ENCODE measurements at regions not wholly inside any gene's neighbourhood (a gene's known extent, or its start where the extent isn't known, plus 50 kb on each side); places are given as distances from the start of the nearest gene placed in this dataset.

DNA sequence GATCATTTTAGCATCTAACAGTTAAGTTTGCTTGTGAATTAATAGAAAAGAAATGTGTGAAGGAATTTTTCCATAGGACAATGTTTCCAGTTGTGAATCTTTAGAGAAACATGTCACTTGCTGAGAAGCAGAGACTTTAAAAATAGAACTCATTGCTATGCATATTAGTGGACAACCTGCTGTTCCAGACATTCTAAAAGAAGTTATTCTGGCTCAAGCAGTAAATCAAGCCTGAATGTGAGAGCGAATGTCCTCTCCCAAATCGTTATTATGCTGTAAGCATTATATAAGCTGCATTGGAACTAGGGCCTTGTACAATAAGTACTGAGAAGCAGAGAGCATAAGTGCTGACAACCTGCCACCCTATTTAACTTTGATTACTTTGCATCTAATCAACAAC, 990.9 kb downstream of the PLOD2 start:
- H3K4me2 ChIP-seq (ENCODE audit: low read length) = no peak overlapping the region
- H3K9me2 ChIP-seq (ENCODE audit: insufficient read depth, low read length) = no peaks in the 10 kb centered on the region
- H3K27ac ChIP-seq (ENCODE audit: low read length) = no peak overlapping the region
- TF ChIP-seq SMC3 (conservative IDR thresholded peaks at IDR 0.05; ENCODE audit: poor library complexity) (no peak), EZH2 (IDR thresholded peaks at IDR 0.05; ENCODE audit: borderline replicate concordance, insufficient read depth, low read length, poor library complexity, severe bottlenecking) (no peak)
- H4K20me1 ChIP-seq (ENCODE audit: insufficient read depth) = no peaks in the 10 kb centered on the region
- no peak overlapping the region for H3K4me3 ChIP-seq (ENCODE audit: low read length)
- H3K36me3 ChIP-seq (ENCODE audit: insufficient read depth, low read length) = no peaks in the 10 kb centered on the region
- H3K9ac ChIP-seq (ENCODE audit: low read length) = no peak overlapping the region
- H3F3A ChIP-seq (ENCODE audit: insufficient read depth, low read length, poor library complexity, severe bottlenecking) = no peaks in the 10 kb centered on the region
- no peaks in the 10 kb centered on the region for H3K79me2 ChIP-seq (replicated peaks; ENCODE audit: insufficient read depth, low read length)
- H2AFZ ChIP-seq (ENCODE audit: low read depth, low read length) = no peak overlapping the region
- H3K9me3 ChIP-seq (ENCODE audit: low read length) = no peaks in the 10 kb centered on the region
- no peaks in the 10 kb centered on the region for H3K27me3 ChIP-seq (ENCODE audit: insufficient read depth, low read depth, low read length)

DNA sequence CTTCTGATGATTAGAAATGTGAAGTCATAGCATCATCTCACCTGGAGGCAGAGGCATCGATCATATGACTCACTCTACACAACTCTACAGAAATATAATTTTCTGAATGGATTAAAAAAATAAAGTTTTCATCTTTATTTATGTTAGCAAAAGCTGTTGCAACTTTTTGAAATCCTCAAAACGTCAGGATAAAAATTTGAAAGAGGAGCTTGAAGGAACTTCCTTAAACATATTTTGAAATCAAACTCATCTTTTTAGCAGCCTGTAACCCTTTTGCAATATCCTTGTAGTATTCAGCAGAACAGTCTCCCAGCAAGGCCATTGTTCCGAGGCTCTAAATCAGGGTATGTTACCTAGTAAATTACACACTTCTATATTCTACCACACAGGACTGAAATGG, 985.4 kb downstream of the PLOD2 start:
- no peak overlapping the region for H3K27ac ChIP-seq (ENCODE audit: low read length)
- H2AFZ ChIP-seq (ENCODE audit: low read depth, low read length) = no peak overlapping the region
- H3K4me3 ChIP-seq (ENCODE audit: low read length) = no peak overlapping the region
- H3K9ac ChIP-seq (ENCODE audit: low read length) = no peak overlapping the region
- H3K4me2 ChIP-seq (ENCODE audit: low read length) = no peak overlapping the region
- H3K27me3 ChIP-seq (ENCODE audit: insufficient read depth, low read depth, low read length) = no peaks in the 10 kb centered on the region
- H3K9me2 ChIP-seq (ENCODE audit: insufficient read depth, low read length) = no peaks in the 10 kb centered on the region
- no peaks in the 10 kb centered on the region for H3K36me3 ChIP-seq (ENCODE audit: insufficient read depth, low read length)
- no peaks in the 10 kb centered on the region for H3K9me3 ChIP-seq (ENCODE audit: low read length)
- no peak for TF ChIP-seq MXI1 (conservative IDR thresholded peaks at IDR 0.05; ENCODE audit: poor library complexity, severe bottlenecking)
- TF ChIP-seq, protein P1, sequence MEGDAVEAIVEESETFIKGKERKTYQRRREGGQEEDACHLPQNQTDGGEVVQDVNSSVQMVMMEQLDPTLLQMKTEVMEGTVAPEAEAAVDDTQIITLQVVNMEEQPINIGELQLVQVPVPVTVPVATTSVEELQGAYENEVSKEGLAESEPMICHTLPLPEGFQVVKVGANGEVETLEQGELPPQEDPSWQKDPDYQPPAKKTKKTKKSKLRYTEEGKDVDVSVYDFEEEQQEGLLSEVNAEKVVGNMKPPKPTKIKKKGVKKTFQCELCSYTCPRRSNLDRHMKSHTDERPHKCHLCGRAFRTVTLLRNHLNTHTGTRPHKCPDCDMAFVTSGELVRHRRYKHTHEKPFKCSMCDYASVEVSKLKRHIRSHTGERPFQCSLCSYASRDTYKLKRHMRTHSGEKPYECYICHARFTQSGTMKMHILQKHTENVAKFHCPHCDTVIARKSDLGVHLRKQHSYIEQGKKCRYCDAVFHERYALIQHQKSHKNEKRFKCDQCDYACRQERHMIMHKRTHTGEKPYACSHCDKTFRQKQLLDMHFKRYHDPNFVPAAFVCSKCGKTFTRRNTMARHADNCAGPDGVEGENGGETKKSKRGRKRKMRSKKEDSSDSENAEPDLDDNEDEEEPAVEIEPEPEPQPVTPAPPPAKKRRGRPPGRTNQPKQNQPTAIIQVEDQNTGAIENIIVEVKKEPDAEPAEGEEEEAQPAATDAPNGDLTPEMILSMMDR (IDR thresholded peaks at IDR 0.05; ENCODE audit: poor library complexity, severe bottlenecking) = no peak
- TF ChIP-seq EP300 (conservative IDR thresholded peaks at IDR 0.05; ENCODE audit: poor library complexity, severe bottlenecking) = no peak
- TF ChIP-seq TAF1 (IDR thresholded peaks at IDR 0.05; ENCODE audit: low read depth) = no peak
- TF ChIP-seq, protein P2, sequence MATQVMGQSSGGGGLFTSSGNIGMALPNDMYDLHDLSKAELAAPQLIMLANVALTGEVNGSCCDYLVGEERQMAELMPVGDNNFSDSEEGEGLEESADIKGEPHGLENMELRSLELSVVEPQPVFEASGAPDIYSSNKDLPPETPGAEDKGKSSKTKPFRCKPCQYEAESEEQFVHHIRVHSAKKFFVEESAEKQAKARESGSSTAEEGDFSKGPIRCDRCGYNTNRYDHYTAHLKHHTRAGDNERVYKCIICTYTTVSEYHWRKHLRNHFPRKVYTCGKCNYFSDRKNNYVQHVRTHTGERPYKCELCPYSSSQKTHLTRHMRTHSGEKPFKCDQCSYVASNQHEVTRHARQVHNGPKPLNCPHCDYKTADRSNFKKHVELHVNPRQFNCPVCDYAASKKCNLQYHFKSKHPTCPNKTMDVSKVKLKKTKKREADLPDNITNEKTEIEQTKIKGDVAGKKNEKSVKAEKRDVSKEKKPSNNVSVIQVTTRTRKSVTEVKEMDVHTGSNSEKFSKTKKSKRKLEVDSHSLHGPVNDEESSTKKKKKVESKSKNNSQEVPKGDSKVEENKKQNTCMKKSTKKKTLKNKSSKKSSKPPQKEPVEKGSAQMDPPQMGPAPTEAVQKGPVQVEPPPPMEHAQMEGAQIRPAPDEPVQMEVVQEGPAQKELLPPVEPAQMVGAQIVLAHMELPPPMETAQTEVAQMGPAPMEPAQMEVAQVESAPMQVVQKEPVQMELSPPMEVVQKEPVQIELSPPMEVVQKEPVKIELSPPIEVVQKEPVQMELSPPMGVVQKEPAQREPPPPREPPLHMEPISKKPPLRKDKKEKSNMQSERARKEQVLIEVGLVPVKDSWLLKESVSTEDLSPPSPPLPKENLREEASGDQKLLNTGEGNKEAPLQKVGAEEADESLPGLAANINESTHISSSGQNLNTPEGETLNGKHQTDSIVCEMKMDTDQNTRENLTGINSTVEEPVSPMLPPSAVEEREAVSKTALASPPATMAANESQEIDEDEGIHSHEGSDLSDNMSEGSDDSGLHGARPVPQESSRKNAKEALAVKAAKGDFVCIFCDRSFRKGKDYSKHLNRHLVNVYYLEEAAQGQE (IDR thresholded peaks at IDR 0.05; ENCODE audit: borderline replicate concordance) = no peak
- no peak for TF ChIP-seq EZH2 (IDR thresholded peaks at IDR 0.05; ENCODE audit: borderline replicate concordance, insufficient read depth, low read length, poor library complexity, severe bottlenecking)
- TF ChIP-seq SMC3 (conservative IDR thresholded peaks at IDR 0.05; ENCODE audit: poor library complexity) = no peak
- no peak for TF ChIP-seq POLR2AphosphoS5 (IDR thresholded peaks at IDR 0.05)
- TF ChIP-seq RAD21 (conservative IDR thresholded peaks at IDR 0.05) = no peak
- no peaks in the 10 kb centered on the region for H4K20me1 ChIP-seq (ENCODE audit: insufficient read depth)
- no peaks in the 10 kb centered on the region for H3K79me2 ChIP-seq (replicated peaks; ENCODE audit: insufficient read depth, low read length)
- no peaks in the 10 kb centered on the region for H3F3A ChIP-seq (ENCODE audit: insufficient read depth, low read length, poor library complexity, severe bottlenecking)

DNA sequence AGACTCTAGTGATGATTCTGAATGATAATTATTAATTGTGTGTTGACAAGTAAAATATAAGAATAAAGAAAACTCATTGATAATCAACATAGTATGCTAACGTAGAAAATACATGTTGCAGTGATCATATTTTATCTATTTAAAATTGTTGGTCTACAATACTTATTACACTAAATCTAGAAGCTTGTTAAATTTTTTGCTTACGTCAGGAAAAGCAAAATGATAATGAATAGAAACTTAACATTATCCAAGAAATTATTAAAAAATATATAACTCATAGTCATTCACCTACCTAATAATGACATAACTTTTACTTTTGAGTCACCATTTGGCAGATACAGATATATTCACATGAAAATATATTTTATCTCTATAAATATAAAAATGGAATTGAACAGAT, 984.1 kb downstream of the PLOD2 start:
- Histone ChIP-seq H3K79me2 (replicated peaks; ENCODE audit: insufficient read depth, low read length) (no peaks in the 10 kb centered on the region), H3K27ac (ENCODE audit: low read length) (no peak overlapping the region), H3K9me2 (ENCODE audit: insufficient read depth, low read length) (no peaks in the 10 kb centered on the region), H4K20me1 (ENCODE audit: insufficient read depth) (no peaks in the 10 kb centered on the region), H3K4me2 (ENCODE audit: low read length) (no peak overlapping the region), H2AFZ (ENCODE audit: low read depth, low read length) (no peak overlapping the region), H3K9me3 (ENCODE audit: low read length) (no peaks in the 10 kb centered on the region), H3K9ac (ENCODE audit: low read length) (no peak overlapping the region), H3F3A (ENCODE audit: insufficient read depth, low read length, poor library complexity, severe bottlenecking) (no peaks in the 10 kb centered on the region), H3K36me3 (ENCODE audit: insufficient read depth, low read length) (no peaks in the 10 kb centered on the region), H3K27me3 (ENCODE audit: insufficient read depth, low read depth, low read length) (no peaks in the 10 kb centered on the region), H3K4me3 (ENCODE audit: low read length) (no peak overlapping the region)
- TF ChIP-seq TAF1 (IDR thresholded peaks at IDR 0.05; ENCODE audit: low read depth) = no peak
- no peak for TF ChIP-seq POLR2AphosphoS5 (IDR thresholded peaks at IDR 0.05)
- no peak for TF ChIP-seq EZH2 (IDR thresholded peaks at IDR 0.05; ENCODE audit: borderline replicate concordance, insufficient read depth, low read length, poor library complexity, severe bottlenecking)
- TF ChIP-seq SMC3 (conservative IDR thresholded peaks at IDR 0.05; ENCODE audit: poor library complexity) = no peak
- TF ChIP-seq, protein P1 (IDR thresholded peaks at IDR 0.05; ENCODE audit: poor library complexity, severe bottlenecking) = no peak
- TF ChIP-seq, protein P2 (IDR thresholded peaks at IDR 0.05; ENCODE audit: borderline replicate concordance) = no peak
- no peak for TF ChIP-seq RAD21 (conservative IDR thresholded peaks at IDR 0.05)
